ENCODE measurements at regions not wholly inside any gene's neighbourhood (a gene's known extent, or its start where the extent isn't known, plus 50 kb on each side); places are given as distances from the start of the nearest gene placed in this dataset.

DNA sequence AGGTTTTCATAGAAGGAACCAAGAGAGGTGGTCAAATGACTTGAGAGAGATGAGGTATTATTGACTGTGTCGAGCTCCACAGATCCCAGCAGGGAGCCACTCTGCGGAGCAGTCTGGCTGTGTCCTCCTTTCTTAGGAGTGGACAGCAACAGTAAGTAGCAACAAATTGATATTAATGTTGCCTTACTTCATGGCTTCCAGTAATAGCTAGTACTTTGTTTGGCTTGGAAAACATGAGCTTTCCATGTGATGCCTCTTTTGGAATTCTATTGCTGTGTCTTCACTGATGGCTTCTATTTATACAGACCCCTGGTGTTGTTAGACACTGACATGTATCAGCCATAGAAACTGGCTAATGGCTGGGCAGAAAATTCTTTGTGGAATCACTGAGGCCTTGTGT, 531.2 kb upstream of the CCDC196 start:
- Histone ChIP-seq H3K9me3 (no peaks in the 10 kb centered on the region), H3K36me3 (no peaks in the 10 kb centered on the region), H3K4me3 (replicated peaks in 1 of 3) (no peak overlapping the region), H3K27ac (no peak overlapping the region), H3K4me1 (no peaks in the 10 kb centered on the region), H3K27me3 (no peaks in the 10 kb centered on the region)
- whole genome bisulfite sequencing, 2 donors = 77 to 86% methylated on average over 2 of the region's 2 CpGs
- intact Hi-C loops (cut with DNase I) = loop anchor here (5.0 to 10.0 kb wide), 3 partner anchors 117 to 788 kb away; partner anchors contain the start of gene FUT8
- DNase-seq = no peak
- TF ChIP-seq CTCF (IDR thresholded peaks at IDR 0.05) (no peak), POLR2A (IDR thresholded peaks at IDR 0.05) (no peak)

- TF ChIP-seq CTCF (IDR thresholded peaks at IDR 0.05) (no peak), POLR2A (IDR thresholded peaks at IDR 0.05) (no peak)
- H3K27ac ChIP-seq = no peak overlapping the region
- intact Hi-C loops (cut with DNase I) = loop anchor here (5.0 to 10.0 kb wide), 3 partner anchors 115 to 790 kb away; partner anchors contain the start of gene FUT8
- H3K9me3 ChIP-seq = no peaks in the 10 kb centered on the region
- no peak overlapping the region for H3K4me3 ChIP-seq (replicated peaks in 1 of 3)
- WGBS, 2 donors = 90% methylated on average over 8 of the region's 8 CpGs
- no peak for DNase-seq
- no peaks in the 10 kb centered on the region for H3K27me3 ChIP-seq
- no peaks in the 10 kb centered on the region for H3K36me3 ChIP-seq
- H3K4me1 ChIP-seq = no peaks in the 10 kb centered on the region
Measured at GRCh38 chr14:65957631-65958205, 528.5 kb upstream of the CCDC196 start.

DNA sequence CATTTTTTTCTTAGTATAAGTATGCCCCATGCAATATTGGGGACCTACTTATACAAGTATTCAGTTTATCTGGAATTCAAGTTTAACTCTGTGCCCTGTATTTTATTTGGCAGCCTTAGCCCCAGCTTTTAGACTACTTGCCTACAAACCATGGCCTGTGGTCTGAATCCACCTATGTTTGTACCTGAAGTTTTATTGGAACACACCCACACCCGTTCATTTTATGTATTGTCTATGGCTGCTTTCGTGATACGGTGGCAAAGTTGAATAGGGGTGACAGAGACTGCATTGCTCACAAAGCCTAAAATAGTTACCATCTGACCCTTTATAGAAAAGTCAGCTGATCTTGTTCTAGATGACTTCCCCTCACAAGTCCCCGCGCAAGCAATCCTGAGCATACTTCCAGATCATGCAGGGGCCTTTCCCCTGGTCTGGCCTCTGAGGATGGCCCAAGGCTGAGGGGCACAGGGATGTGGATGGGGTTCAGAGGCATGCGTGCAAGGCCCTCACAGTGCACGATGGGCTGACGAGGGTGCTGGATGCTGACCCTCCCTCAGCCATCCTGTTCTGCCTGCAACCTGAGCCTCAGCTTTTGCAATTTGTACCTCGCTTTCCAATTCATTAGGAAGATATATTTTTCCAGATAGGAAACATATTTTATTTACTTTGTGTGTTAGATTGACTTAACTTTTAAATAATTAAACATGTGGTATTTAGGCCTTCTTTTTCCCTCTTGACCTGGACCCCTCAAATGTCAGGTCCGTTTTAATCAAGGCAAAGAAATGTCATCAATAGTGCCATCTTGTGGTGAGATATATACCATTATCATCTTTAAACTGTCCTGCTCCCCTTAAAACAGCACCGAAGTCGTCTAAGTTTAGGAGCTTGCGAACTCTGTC, 527.3 kb upstream of the CCDC196 start:
- peak in 1 of 2 donors; percentile 7 for DNase-seq
- TF ChIP-seq CTCF (IDR thresholded peaks at IDR 0.05) (peak in 4 of 6 experiments; percentile 39 to 51 (median 50)), POLR2A (IDR thresholded peaks at IDR 0.05) (no peak)
- Histone ChIP-seq H3K27me3 (no peaks in the 10 kb centered on the region), H3K4me1 (no peaks in the 10 kb centered on the region), H3K4me3 (replicated peaks in 1 of 3) (no peak overlapping the region), H3K27ac (no peak overlapping the region), H3K36me3 (no peaks in the 10 kb centered on the region), H3K9me3 (no peaks in the 10 kb centered on the region)
- WGBS, 2 donors = 60 to 62% methylated on average over 13 of the region's 13 CpGs
- intact Hi-C loops (cut with DNase I) = loop anchor here (5.0 to 10.0 kb wide), 3 partner anchors 113 to 792 kb away; partner anchors contain the start of gene FUT8

- H3K4me1 ChIP-seq = no peaks in the 10 kb centered on the region
- WGBS, 2 donors = 73 to 74% methylated on average over 2 of the region's 2 CpGs
- H3K36me3 ChIP-seq = no peaks in the 10 kb centered on the region
- DNase-seq = no peak
- no peaks in the 10 kb centered on the region for H3K27me3 ChIP-seq
- TF ChIP-seq CTCF (IDR thresholded peaks at IDR 0.05) (no peak), POLR2A (IDR thresholded peaks at IDR 0.05) (no peak)
- H3K27ac ChIP-seq = no peak overlapping the region
- H3K9me3 ChIP-seq = no peaks in the 10 kb centered on the region
- no peak overlapping the region for H3K4me3 ChIP-seq (replicated peaks in 1 of 3)
- intact Hi-C loops (cut with DNase I) = loop anchor here (5.0 to 10.0 kb wide), 3 partner anchors 113 to 792 kb away; partner anchors contain the start of gene FUT8
Measured at GRCh38 chr14:65959563-65960024, 526.6 kb upstream of the CCDC196 start.

DNA sequence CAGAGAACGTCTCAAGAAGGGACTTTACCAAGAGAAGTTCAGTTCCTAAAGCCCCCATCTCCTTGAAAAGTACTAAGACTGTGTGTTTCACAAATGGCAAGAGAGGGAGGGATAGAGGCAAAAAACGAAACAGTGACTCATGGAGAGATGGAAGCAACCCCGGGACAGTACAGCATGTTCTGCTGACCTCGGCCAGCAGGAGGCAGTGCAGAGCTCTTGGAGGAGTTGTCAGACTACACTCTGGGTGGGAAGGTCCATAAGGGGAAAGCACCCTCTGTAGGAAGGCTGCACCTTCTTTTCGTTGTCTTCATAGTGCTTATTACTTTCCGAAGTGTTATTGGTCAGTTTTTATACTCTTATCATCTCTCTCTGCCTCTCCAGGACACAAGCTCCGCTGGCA, 525.2 kb upstream of the CCDC196 start:
- intact Hi-C loops (cut with DNase I) = no loop called here
- H3K4me1 ChIP-seq = no peaks in the 10 kb centered on the region
- no peak overlapping the region for H3K4me3 ChIP-seq (replicated peaks in 1 of 3)
- H3K9me3 ChIP-seq = no peaks in the 10 kb centered on the region
- TF ChIP-seq POLR2A (IDR thresholded peaks at IDR 0.05) (no peak), CTCF (IDR thresholded peaks at IDR 0.05) (peak in 4 of 6 experiments; percentile 20 to 48 (median 36))
- H3K27ac ChIP-seq = no peak overlapping the region
- no peaks in the 10 kb centered on the region for H3K36me3 ChIP-seq
- DNase-seq = peak; percentile 36 to 55
- 37 to 39% methylated on average over 7 of the region's 7 CpGs for WGBS, 2 donors
- H3K27me3 ChIP-seq = no peaks in the 10 kb centered on the region

Data from thyroid gland (tissue), 4 donors.